GM12865 (cell line): ENCODE measurements at regions not wholly inside any gene's neighbourhood (a gene's known extent, or its start where the extent isn't known, plus 50 kb on each side); places are given as distances from the start of the nearest gene placed in this dataset.

ENCODE experiments used
- DNase-seq: peaks from one replicate; pipeline ENCODE4 v3.0.0; 2010; ENCODE audit warnings: low read depth
- H3K4me3 ChIP-seq: 2 replicates; pipeline ENCODE4 v1.5.1; 2011; ENCODE audit warnings: mild to moderate bottlenecking, low read depth, low read length, control low read depth
- CTCF ChIP-seq: IDR thresholded peaks from 2 replicates; pipeline ENCODE4 v1.5.1; 2011; ENCODE audit warnings: low read length, control low read depth, low read depth, inconsistent platforms; ENCODE audit not compliant: insufficient read depth; ENCODE audit errors: missing control alignments

- DNase-seq = no peak
- TF ChIP-seq CTCF = no peak
- H3K4me3 ChIP-seq = no peak overlapping the region
Observed at GRCh38 chr15:94970096-94970495, 738.7 kb downstream of the MCTP2 start.

- no peak for TF ChIP-seq CTCF
- no peak for DNase-seq
- H3K4me3 ChIP-seq = no peak overlapping the region
Observed at GRCh38 chr15:94970802-94971201, 739.4 kb downstream of the MCTP2 start.

GRCh38 chr15:94972314-94972713, 741.0 kb downstream of the MCTP2 start:
- no peak for DNase-seq
- no peak for TF ChIP-seq CTCF
- no peak overlapping the region for H3K4me3 ChIP-seq

GRCh38 chr15:94987085-94987484, 755.7 kb downstream of the MCTP2 start:
- no peak for TF ChIP-seq CTCF
- H3K4me3 ChIP-seq = no peak overlapping the region
- DNase-seq = no peak

- no peak for DNase-seq
Observed at GRCh38 chr15:94991718-94992117, 760.4 kb downstream of the MCTP2 start.

GRCh38 chr15:95009635-95010034, 778.3 kb downstream of the MCTP2 start:
- DNase-seq = no peak
- H3K4me3 ChIP-seq = no peak overlapping the region
- TF ChIP-seq CTCF = no peak

More at GRCh38 chr15:94991718-94992117, 760.4 kb downstream of the MCTP2 start:
- TF ChIP-seq CTCF = no peak
- H3K4me3 ChIP-seq = no peak overlapping the region

- no peak overlapping the region for H3K4me3 ChIP-seq
- no peak for DNase-seq
- no peak for TF ChIP-seq CTCF
Observed at GRCh38 chr15:95013381-95013780, 782.0 kb downstream of the MCTP2 start.
